HG03039 (cell line): ENCODE measurements at regions not wholly inside any gene's neighbourhood (a gene's known extent, or its start where the extent isn't known, plus 50 kb on each side); places are given as distances from the start of the nearest gene placed in this dataset.

Experiments
- ATAC-seq: cut with Tn5 transposase; IDR thresholded peaks from one replicate; pipeline ENCODE4 v1.9.1; 2021; ENCODE audit warnings: mild to moderate bottlenecking, moderate library complexity; ENCODE audit not compliant: unreplicated experiment

GRCh38 chr21:39029086-39029755 lies 154.0 kb downstream of the PSMG1 start:
- ATAC-seq: no peak

DNA sequence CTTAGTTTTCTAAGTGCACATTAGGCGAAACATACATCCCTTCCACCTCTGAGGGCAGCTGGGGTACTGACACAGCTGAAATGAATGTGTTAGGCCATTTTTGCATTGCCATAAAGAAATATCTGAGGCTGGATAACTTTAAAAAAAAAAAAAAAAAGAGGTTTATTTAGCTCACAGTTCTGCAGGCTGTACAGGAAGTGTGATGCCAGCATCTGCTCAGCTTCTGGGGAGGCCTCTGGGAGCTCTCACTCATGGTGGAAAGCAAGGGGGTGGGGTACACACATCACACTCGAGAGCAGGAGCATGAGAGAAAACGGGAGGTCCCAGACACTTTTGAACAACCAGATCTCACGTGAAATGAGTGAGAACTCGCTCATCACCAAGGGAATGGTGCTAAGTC lies 158.1 kb downstream of the PSMG1 start:
- no peak for ATAC-seq

DNA sequence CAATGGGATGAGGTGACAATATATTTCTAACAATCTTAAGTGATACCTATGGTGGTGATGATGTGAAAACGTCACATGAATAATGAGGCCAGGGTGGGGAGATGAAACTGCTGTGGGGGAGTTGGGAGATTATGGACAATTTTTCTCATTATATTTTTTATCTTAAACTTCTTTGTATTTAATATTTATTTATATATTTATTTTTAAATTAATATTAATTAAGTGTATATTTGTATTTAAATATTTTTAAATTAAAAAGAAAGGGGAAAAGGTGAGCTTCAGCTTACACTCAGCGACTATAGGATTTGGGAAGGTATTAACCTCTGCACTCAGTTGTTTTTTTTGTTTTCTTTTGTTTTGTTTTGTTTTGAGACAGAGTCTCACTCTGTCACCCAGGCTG lies 158.7 kb downstream of the PSMG1 start:
- no peak for ATAC-seq

DNA sequence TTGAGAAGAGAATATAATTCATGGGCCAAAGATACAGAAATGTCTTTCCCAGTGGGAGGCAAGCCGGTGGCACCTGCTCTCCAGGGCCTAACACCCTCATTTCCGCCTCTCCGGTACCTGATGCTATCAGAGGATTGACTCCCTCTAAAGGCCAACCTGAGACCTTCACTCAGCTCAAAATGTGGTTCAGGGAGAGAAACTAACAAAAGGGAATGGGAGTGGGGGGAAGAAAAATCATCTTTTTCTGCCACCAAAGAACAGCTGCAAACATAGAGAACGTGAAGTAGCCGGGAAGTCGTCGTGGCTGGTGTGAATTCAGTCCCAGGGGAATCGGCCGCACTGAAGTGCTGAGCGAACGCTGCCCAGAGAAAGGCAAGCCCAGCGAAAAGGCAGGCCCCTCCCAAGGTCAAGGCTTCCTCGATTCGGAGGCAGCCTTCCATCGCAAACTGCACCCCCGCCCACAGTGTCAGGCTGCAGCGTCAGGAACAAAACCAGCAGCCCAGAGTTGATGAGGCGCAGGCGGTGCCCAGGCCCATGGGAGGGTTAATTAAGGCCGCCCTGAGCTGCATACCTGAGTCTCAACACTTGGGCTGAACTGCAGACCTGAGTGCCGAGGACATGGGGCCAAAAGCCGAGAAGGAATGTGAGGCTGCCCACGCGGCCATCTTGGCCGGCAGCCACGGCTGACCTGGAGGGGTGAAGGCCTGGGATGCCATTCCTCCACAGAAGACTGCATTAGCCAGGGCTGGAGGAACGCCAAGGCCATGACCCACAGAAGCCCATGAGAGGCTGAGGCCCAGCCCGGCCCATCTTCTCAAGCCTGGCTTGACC lies 160.2 kb downstream of the PSMG1 start:
- ATAC-seq: no peak

GRCh38 chr21:39022466-39022862 lies 160.8 kb downstream of the PSMG1 start:
- no peak for ATAC-seq

DNA sequence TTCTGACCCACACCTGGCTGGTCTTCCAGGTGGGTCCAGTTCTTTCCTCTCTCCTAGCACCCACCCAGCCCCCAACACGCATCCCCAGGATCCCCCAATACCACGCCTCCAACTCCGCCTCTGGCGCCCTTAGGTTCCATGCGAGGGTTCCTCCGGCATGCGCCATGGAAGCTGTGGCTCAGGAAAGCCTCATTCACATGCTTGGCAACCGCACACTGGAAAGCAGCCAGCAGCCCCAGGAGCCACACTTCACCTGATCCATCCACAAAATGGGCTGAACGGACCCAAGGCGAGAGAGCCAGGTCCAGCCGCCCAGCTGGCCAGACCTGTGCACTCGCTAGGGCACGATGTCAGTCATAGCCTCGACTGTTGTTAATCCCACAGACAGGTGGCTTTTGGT lies 161.2 kb downstream of the PSMG1 start:
- ATAC-seq: no peak

GRCh38 chr21:39021478-39021832 lies 161.8 kb downstream of the PSMG1 start:
- no peak for ATAC-seq

DNA sequence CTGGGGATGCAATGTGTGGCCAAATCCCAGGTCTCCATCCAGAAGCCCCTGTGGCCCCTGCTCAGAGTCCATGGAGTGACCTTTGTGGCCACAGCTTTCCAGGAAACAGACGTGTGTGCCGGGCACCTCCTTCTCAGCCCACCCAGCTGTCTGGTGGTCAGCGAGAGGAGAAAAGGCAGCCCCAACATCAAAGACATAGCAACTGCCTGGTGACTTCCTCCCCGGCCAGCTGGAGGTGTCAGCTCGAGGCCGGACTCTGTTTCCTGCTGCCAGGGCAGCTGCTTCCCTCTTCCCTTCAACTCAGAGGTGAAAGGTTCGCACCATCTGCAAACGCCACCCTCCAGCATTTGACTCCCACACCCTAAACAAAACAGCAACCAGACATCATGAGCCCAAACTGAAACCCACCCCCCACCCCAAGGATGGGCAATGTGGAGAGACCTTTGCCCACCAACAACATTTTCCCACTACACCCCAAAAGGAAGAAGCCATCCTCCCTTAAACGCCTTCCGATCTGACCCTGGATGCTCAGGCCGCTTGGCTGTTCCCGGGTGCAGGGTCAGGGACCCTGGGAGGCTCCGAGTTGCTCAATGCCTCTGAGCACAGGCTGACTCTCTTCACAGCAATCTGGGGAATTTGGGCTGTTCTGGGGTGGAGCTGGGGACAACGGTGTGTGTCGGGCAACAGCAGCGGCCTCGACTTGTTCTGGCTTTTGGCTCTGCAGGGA lies 162.3 kb downstream of the PSMG1 start:
- ATAC-seq: no peak

DNA sequence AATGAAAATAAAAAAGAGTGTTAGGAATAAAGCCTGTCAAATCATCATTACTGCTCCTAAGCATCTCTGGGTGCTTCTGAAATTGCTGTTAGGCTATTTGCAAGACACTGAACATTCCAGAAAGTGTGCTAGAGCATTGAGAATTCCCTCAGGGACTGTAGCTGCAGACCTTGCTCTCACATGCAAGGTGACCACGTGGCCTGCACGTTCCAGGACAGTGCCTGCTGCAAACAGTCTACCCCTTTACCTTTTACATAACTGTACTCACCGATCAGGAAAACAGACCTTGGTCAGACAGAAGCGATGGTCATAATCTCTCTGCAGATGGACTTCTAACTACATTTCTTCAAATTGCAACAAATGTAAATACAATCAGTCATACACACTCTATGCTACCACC lies 164.5 kb downstream of the PSMG1 start:
- no peak for ATAC-seq

- peak; percentile 91 for ATAC-seq
Observed at GRCh38 chr21:39016740-39017315, 166.4 kb downstream of the PSMG1 start.

DNA sequence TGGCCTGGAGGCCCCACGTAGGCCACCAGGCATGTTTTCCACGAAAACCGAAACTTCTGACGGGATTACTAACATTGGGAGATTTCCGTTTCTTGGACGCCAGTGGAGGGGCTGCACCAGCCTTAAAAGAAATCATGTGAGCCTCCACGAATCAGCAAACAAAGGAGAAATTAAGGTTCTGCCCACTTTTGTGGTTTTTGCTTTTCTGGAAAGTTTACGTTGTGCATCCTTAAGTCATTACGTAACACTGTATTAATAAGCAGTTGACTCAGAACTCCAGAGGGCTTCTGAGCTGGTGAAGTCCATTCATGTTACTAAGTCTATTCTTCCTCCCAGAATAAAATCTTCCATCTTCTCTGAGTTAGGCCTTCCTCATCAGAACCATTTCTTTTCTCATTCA lies 168.5 kb downstream of the PSMG1 start:
- no peak for ATAC-seq

DNA sequence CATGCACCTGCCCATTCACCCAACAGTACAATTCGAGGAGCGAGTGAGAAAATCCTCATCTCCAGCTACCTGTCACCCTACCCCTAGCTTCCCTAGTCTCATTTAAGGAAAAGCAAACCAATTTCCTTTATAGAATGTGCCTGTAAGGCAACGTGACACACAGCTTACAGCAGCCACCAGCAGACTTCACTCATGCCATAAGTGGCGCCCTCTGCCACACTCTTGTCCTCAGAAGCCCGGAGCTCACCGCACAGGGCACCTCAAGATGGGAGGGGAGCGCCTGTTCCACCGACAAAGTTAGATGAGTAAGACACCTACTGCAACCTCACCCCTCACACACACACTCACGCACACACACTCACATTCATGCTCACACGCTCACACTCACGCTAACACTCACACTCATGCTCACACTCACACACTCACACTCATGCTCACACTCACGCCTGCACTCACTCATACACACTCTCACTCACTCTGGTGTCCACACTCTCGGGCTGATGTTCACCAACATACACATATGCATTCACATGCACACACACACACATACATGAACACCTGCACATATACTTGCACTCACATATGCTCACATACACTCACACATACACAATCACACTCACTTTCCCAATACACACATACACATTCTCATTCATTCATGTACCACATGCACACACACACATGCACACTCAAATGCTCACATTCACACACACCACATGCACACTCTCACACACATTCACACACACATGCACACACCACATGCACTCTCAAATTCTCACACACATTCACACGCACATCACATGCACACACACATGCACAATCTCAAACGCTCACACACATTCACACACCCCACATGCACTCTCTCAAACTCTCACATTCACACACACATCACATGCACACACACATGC lies 170.7 kb downstream of the PSMG1 start:
- ATAC-seq: no peak

GRCh38 chr21:39011911-39012310 lies 171.3 kb downstream of the PSMG1 start:
- no peak for ATAC-seq

GRCh38 chr21:39010629-39011404 lies 172.4 kb downstream of the PSMG1 start:
- ATAC-seq: no peak

DNA sequence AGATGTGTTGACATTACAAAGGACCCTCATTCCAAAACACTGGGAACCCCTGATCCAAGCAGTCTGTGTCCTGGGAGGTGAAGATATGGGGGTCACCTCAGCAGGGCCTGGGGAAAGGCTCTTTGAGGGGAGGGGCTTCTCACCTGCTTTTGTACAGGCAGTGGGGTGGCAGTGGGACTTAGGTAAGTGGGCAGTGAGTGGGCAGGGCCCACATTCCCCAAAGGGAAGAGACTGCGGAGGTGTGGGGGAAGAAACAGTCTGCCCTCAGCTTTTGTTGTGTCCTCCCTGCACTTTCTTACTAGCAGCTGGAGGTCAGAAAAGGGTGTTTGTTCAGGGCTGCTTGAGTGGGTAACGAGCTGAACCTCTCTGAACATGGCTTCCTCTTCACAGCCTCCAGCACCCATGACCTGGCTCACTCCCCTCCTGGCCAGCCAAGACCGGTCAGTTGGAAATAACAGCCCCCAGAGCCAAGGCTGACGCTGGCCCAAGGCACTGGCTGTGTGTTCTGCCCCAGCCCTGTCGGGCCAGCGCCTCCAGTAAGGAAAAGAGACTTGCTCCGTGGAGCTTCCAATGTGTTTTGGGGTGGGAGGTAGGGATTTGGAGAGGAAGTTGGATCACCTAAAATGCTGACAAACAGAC lies 173.5 kb downstream of the PSMG1 start:
- no peak for ATAC-seq

DNA sequence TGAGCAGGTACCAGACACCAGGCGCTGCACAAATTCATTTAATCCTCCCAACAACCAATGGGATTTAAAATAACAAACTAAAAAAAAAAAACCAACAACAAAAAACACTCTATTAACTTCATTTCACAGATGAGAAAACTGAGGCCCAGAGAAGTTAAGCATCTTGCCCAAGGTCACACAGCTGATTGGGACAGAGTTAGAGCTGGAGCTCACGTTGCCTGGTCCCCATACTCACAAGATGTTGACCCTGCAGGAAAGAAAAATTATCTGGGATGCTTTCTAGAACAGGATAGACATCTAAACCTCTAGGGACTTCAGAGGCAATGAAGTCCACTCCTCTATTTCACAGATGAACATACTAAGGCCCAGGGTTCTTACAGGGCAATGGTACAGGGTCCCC lies 175.3 kb downstream of the PSMG1 start:
- ATAC-seq: no peak

- ATAC-seq: no peak
Observed at GRCh38 chr21:39007532-39007931, 175.7 kb downstream of the PSMG1 start.

DNA sequence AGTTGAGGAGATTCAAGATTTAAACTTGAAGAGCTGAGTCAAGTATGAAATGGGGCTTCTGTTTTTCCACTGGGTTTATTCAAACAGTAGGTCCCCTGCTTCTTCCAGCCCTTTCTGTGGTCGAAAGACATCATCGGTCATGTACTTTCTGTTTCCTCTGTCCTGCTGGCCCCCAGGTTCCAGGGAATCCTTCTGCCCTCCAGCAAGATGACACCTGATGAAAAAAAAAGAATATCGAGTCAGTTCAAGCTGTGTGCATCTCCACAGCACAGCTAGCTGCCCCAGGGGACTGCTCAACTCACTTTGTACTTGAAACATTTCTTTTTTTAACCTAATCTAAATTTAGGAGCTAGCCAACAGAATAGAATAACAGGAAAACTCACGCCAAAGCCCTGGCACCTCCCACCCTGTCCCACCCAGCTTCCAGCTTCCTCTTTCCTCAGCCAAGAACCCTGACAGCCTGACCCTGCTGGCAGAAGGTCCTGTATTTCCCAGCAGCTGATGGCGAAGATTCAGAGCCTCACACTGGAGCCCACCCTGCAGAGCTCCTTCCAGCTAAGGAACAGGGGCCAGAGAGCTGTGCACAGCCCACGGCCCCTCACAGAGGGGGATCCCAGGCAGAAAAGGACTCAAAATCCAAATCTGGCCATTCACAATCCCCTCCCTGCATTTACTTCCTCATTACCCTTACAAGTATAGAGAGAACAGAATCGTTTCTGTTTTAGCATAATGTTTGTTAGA lies 176.5 kb downstream of the PSMG1 start:
- no peak for ATAC-seq

DNA sequence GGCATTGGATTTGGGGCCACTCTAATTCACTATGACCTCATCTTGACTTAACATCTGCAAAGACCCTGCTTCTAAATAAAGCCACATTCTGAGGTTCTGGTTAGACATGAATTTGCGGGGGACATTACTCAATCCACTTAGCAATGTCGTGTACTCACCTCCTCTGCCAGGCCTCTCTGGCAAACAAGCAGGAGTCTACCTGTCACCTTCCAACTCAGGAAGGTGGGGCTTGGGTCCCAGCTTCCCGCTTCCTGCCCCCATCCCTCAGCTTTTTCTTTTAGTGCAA lies 177.8 kb downstream of the PSMG1 start:
- no peak for ATAC-seq
